Ascending aorta (tissue), 2 donors: ENCODE measurements at regions not wholly inside any gene's neighbourhood (a gene's known extent, or its start where the extent isn't known, plus 50 kb on each side); places are given as distances from the start of the nearest gene placed in this dataset.

Source experiments
- DNase-seq, 2 donors: peaks; one replicate each; pipeline ENCODE4 v3.0.0-alpha.2; 2019; ENCODE audit warnings: low spot score in 2 of 2
- H3K27ac ChIP-seq, 2 donors: fragments of 200-600 bp; sonication (generic); one replicate each; pipeline ENCODE4 v1.5.1; 2016 to 2017; ENCODE audit warnings: mild to moderate bottlenecking in 1 of 2
- H3K27me3 ChIP-seq: fragments of 200-600 bp; sonication (generic); one replicate; pipeline ENCODE4 v1.5.1; 2017
- H3K36me3 ChIP-seq, 2 donors: fragments of 200-600 bp; sonication (generic); one replicate each; pipeline ENCODE4 v1.5.1; 2016
- H3K4me1 ChIP-seq, 2 donors: fragments of 200-600 bp; sonication (generic); one replicate each; pipeline ENCODE4 v1.5.1; 2016 to 2017; ENCODE audit warnings: mild to moderate bottlenecking in 1 of 2
- H3K4me3 ChIP-seq, 2 donors: fragments of 200-600 bp; sonication (generic); one replicate each; pipeline ENCODE4 v1.5.1; 2016 to 2017; ENCODE audit warnings: mild to moderate bottlenecking in 1 of 2
- H3K9me3 ChIP-seq, 2 donors: fragments of 200-600 bp; sonication (generic); one replicate each; pipeline ENCODE4 v1.5.1; 2016
- CTCF ChIP-seq, 3 experiments: fragments of 200-600 bp in 2 of 3; fragments of 450-650 bp in 1 of 3; sonication (generic) in 2 of 3; IDR thresholded peaks; one replicate each; pipeline ENCODE4 v1.5.1; 2016 to 2019; ENCODE audit warnings: antibody characterized with exemption in 3 of 3, mild to moderate bottlenecking in 1 of 3, moderate library complexity in 1 of 3
- intact Hi-C: fragments of 100-400 bp; cut with DNase I; formaldehyde crosslinking; loops from one replicate; pipeline ENCODE4 v1.15.1; 2023

DNA sequence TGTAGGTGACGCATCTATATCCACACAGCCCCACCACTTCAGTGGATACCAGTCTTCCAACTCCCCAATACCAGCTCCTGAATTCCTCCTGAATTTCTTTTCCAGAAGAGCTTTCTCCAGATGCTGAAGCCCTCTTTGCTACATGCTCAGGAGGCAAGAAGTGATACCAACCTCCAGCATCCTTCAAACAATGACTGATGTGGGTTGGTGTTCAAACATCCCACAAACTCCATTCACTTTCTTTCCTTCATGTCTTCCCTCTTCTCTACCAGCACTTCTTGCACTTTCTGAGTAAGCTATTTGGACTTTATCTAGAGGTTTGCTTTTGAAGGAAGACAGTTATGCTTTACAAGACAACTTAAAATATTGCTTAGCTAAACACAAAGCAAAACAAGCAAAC lies 179.9 kb upstream of the RORB start:
- intact Hi-C loops = no loop called here
- TF ChIP-seq CTCF (IDR thresholded peaks at IDR 0.05) = no peak
- Histone ChIP-seq H3K9me3 (no peaks in the 10 kb centered on the region), H3K27me3 (no peaks in the 10 kb centered on the region), H3K4me3 (no peak overlapping the region), H3K36me3 (no peaks in the 10 kb centered on the region), H3K4me1 (no peaks in the 10 kb centered on the region), H3K27ac (no peak overlapping the region)
- DNase-seq = no peak

DNA sequence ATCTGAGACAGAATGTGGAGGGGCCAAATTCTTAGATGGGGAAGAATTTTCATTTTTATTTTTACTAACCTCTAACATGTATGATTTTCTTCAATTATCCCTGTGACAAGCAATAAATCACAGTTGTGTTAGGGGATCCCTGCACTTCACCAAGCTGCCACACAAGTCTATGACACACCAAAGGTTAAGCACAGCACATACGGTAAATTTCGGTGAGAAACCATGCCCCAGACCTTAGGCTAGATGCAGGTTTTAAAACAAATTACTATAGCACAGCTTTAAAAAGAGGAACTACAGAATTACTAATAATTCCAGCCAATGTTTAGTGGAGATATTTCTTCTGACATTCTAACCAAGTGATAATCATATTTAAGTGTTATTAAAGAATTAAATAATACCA lies 175.7 kb upstream of the RORB start:
- Histone ChIP-seq H3K4me1 (no peaks in the 10 kb centered on the region), H3K4me3 (no peak overlapping the region), H3K27ac (no peak overlapping the region), H3K9me3 (no peaks in the 10 kb centered on the region), H3K27me3 (no peaks in the 10 kb centered on the region), H3K36me3 (no peaks in the 10 kb centered on the region)
- DNase-seq = no peak
- intact Hi-C loops = no loop called here
- no peak for TF ChIP-seq CTCF (IDR thresholded peaks at IDR 0.05)

- DNase-seq = no peak
- intact Hi-C loops = no loop called here
- Histone ChIP-seq H3K27me3 (no peaks in the 10 kb centered on the region), H3K9me3 (no peaks in the 10 kb centered on the region), H3K27ac (no peak overlapping the region), H3K4me1 (no peaks in the 10 kb centered on the region), H3K4me3 (no peak overlapping the region), H3K36me3 (no peaks in the 10 kb centered on the region)
- TF ChIP-seq CTCF (IDR thresholded peaks at IDR 0.05) = no peak
Observed at GRCh38 chr9:74322661-74323314, 174.3 kb upstream of the RORB start.

DNA sequence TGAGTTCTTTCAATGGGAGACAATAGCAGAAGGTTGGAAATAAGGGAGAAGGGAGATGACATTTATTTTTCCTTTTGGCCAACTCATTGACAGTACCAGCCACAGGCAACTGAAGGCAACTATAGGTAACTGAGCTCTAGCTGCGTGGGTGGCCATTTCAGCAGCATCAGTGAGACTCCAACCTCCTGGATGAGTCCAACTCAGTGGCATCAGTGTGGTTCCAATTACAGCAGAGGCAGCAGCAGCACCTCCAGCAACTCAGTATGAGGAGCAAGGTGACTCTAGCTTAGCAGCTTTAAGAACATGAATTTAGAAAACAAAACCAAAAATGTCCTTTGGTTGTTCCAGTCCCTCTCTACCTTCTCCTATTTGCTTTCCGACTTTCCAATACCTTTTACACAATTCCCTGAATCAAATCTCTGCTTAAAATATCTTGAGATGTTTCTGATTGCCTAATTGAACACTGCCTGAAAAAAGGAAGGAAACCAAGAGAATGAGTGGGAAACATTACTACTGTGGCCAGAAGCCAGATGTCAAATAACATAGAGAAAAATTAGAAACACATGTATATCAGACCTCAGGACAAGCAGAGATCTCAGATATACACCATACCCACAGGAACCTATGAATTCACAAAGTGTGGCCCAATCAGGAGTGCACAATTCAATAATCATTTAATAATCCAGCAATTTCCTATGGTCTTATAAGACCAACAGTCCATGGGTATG lies 166.5 kb upstream of the RORB start:
- no peaks in the 10 kb centered on the region for H3K36me3 ChIP-seq
- intact Hi-C loops = no loop called here
- no peaks in the 10 kb centered on the region for H3K9me3 ChIP-seq
- H3K4me3 ChIP-seq = no peak overlapping the region
- H3K27ac ChIP-seq = no peak overlapping the region
- H3K4me1 ChIP-seq = no peaks in the 10 kb centered on the region
- TF ChIP-seq CTCF (IDR thresholded peaks at IDR 0.05) = no peak
- H3K27me3 ChIP-seq = no peaks in the 10 kb centered on the region
- DNase-seq = no peak

GRCh38 chr9:74331607-74332006 lies 165.5 kb upstream of the RORB start:
- Histone ChIP-seq H3K27me3 (no peaks in the 10 kb centered on the region), H3K9me3 (no peaks in the 10 kb centered on the region), H3K36me3 (no peaks in the 10 kb centered on the region), H3K27ac (no peak overlapping the region), H3K4me1 (no peaks in the 10 kb centered on the region), H3K4me3 (no peak overlapping the region)
- intact Hi-C loops = no loop called here
- TF ChIP-seq CTCF (IDR thresholded peaks at IDR 0.05) = no peak
- no peak for DNase-seq
